GM12864 (cell line): ENCODE measurements at regions not wholly inside any gene's neighbourhood (a gene's known extent, or its start where the extent isn't known, plus 50 kb on each side); places are given as distances from the start of the nearest gene placed in this dataset.
"Not testable (repeated sequence)": the region's sequence is repeated elsewhere in the genome, so short reads cannot be mapped to it uniquely, and the experiment has no call there.

ENCODE experiments used
- DNase-seq: peaks from one replicate; pipeline ENCODE4 v3.0.0-alpha.2; 2011; ENCODE audit warnings: low read depth
- H3K4me3 ChIP-seq: 2 replicates; pipeline ENCODE4 v1.5.1; 2011; ENCODE audit warnings: mild to moderate bottlenecking, low read depth, low read length, control low read depth
- CTCF ChIP-seq: IDR thresholded peaks from 2 replicates; pipeline ENCODE4 v1.5.1; 2011; ENCODE audit warnings: low read depth, mild to moderate bottlenecking, moderate library complexity, low read length, control low read depth, inconsistent platforms; ENCODE audit errors: missing control alignments

- no peak for TF ChIP-seq CTCF
- no peak overlapping the region for H3K4me3 ChIP-seq
- DNase-seq: no peak
Observed at GRCh38 chr11:25485315-25485714, 846.6 kb upstream of the ANO3 start.

- DNase-seq, H3K4me3 ChIP-seq: not testable (repeated sequence)
Observed at GRCh38 chr11:25486338-25486737, 845.6 kb upstream of the ANO3 start.

- H3K4me3 ChIP-seq, DNase-seq: not testable (repeated sequence)
Observed at GRCh38 chr11:25488176-25488575, 843.8 kb upstream of the ANO3 start.

GRCh38 chr11:25501426-25501825 lies 830.5 kb upstream of the ANO3 start:
- not testable (repeated sequence) for DNase-seq, H3K4me3 ChIP-seq

GRCh38 chr11:25515576-25515975 lies 816.4 kb upstream of the ANO3 start:
- no peak overlapping the region for H3K4me3 ChIP-seq
- no peak for TF ChIP-seq CTCF
- no peak for DNase-seq

- no peak for TF ChIP-seq CTCF
Observed at GRCh38 chr11:25520459-25520858, 811.5 kb upstream of the ANO3 start.

GRCh38 chr11:25527841-25528240 lies 804.1 kb upstream of the ANO3 start:
- DNase-seq: no peak
- no peak overlapping the region for H3K4me3 ChIP-seq
- no peak for TF ChIP-seq CTCF

More at GRCh38 chr11:25520459-25520858, 811.5 kb upstream of the ANO3 start:
- H3K4me3 ChIP-seq: no peak overlapping the region
- DNase-seq: no peak

GRCh38 chr11:25529572-25529971 lies 802.4 kb upstream of the ANO3 start:
- no peak for DNase-seq
- H3K4me3 ChIP-seq: no peak overlapping the region
- TF ChIP-seq CTCF: no peak
